Natural killer cell treated with Interleukin-12 subunit alpha and Interleukin-12 subunit beta and Interleukin-15 and Interleukin-18, amount 100 ng/mL, for 72 hours (primary cell): ENCODE measurements at regions not wholly inside any gene's neighbourhood (a gene's known extent, or its start where the extent isn't known, plus 50 kb on each side); places are given as distances from the start of the nearest gene placed in this dataset.
"Not testable (repeated sequence)": the region's sequence is repeated elsewhere in the genome, so short reads cannot be mapped to it uniquely, and the experiment has no call there.

Experiments used
- ATAC-seq, 2 donors: fragments of 150-1000 bp; cut with Tn5 transposase in 1 of 2; sonication (Bioruptor Pico), chemical (Tn5 transposase) in 1 of 2; 2 replicates each; pipeline ENCODE4 v1.10.0; 2021
- DNase-seq: peaks from one replicate; pipeline ENCODE4 v3.0.0; 2022; ENCODE audit warnings: low spot score
- H3K27ac Mint-ChIP-seq, 2 donors: 1 replicate in 1 of 2; 2 replicates in 1 of 2; pipeline ENCODE4 v1.8.0; 2022; ENCODE audit warnings: mixed read lengths in 2 of 2, mild to moderate bottlenecking in 1 of 2, moderate library complexity in 1 of 2
- H3K27me3 Mint-ChIP-seq, 2 donors: 1 replicate in 1 of 2; 2 replicates in 1 of 2; pipeline ENCODE4 v1.8.0; 2022; ENCODE audit warnings: mixed read lengths in 2 of 2
- H3K36me3 Mint-ChIP-seq: one replicate; pipeline ENCODE4 v1.8.0; 2022; ENCODE audit warnings: mixed read lengths
- H3K4me1 Mint-ChIP-seq, 2 donors: 1 replicate in 1 of 2; 2 replicates in 1 of 2; pipeline ENCODE4 v1.8.0; 2022; ENCODE audit warnings: low read depth in 2 of 2, mixed read lengths in 2 of 2, mild to moderate bottlenecking in 1 of 2
- H3K4me3 Mint-ChIP-seq: one replicate; pipeline ENCODE4 v1.8.0; 2022; ENCODE audit warnings: mixed read lengths
- H3K9me3 Mint-ChIP-seq: 2 replicates; pipeline ENCODE4 v1.8.0; 2022; ENCODE audit warnings: mixed read lengths

GRCh38 chr9:135410831-135411473 is 68.6 kb upstream of the PPP1R26 start:
- Mint-ChIP-seq H3K36me3 (no peaks in the 10 kb centered on the region), H3K27ac (no peak overlapping the region), H3K27me3 (peaks cover 0 to 2% of the 10 kb centered on the region in 2 donors), H3K4me3 (no peak overlapping the region), H3K9me3 (no peaks in the 10 kb centered on the region), H3K4me1 (no peaks in the 10 kb centered on the region)
- DNase-seq (no peak), ATAC-seq (no peak)

DNA sequence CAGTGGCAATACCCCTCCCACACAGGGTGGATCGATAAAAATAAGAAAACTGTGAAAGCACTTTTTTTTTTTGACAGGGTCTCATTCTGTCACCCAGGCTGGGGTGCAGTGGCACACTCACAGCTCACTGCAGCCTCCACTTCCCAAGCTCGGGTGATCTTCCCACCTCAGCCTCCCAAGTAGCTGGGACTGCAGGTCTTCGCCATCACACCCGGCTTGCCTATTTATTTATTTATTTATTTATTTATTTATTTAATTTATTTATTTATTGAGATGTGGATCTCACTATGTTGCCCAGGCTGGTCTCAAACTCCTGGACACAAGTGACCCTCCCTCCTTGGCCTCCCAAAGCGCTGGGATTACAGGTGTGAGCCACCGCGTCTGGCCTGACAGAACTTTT is 68.0 kb upstream of the PPP1R26 start:
- not testable (repeated sequence) for H3K9me3 Mint-ChIP-seq, H3K27ac Mint-ChIP-seq, H3K27me3 Mint-ChIP-seq, H3K36me3 Mint-ChIP-seq, H3K4me3 Mint-ChIP-seq, ATAC-seq, H3K4me1 Mint-ChIP-seq, DNase-seq

DNA sequence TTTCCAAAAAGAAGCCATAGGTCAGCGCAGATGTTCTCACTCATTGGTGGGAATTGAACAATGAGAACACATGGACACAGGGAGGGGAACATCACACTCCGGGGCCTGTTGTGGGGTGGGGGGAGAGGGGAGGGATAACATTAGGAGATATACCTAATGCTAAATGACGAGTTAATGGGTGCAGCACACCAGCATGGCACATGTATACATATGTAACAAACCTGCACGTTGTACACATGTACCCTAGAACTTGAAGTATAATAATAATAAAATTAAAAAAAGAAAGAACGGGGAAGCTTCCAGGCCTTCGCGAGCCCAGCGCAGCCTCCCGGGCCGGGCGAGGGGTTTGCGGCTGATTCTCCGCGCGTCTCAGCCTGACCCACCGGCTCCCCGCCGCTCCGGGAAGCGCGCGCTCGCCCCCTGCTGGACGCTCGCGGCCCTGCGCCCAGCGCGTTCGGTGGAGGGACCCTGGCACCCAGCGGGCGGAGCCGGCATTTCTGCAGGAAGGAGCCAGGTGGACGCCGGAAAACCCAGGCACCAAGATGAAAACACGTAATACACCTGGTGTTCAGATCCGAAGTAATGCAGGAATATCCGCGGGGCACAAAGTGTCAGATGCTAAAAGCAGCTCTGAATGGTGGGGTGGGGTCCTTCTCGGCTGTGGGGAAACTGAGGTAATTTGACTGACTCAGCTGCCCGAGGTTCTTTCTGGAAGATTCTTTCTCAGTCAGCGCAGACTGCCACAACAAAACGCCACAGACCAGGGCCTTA is 67.1 kb upstream of the PPP1R26 start:
- ATAC-seq: peak; percentile 74 to 79
- DNase-seq, H3K4me1 Mint-ChIP-seq, H3K36me3 Mint-ChIP-seq, H3K9me3 Mint-ChIP-seq, H3K27me3 Mint-ChIP-seq, H3K27ac Mint-ChIP-seq, H3K4me3 Mint-ChIP-seq: not testable (repeated sequence)

DNA sequence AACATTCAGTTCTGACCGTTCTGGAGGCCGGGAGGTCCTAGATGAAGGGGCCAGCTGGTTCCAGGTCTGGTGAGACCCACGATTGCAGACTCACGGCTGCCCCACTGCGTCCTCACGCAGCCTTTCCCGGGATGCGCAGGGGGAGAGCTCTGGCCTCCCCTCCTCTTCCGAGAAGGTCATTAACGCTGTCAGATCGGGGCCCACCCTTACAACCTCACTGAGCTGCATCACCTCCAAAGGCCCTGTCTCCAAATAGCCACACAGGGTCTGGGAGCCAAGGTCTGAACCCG is 66.6 kb upstream of the PPP1R26 start:
- Mint-ChIP-seq H3K4me3 (no peak overlapping the region), H3K27me3 (peaks cover 0 to 2% of the 10 kb centered on the region in 2 donors), H3K9me3 (no peaks in the 10 kb centered on the region), H3K27ac (no peak overlapping the region), H3K36me3 (no peaks in the 10 kb centered on the region), H3K4me1 (no peaks in the 10 kb centered on the region)
- ATAC-seq (no peak), DNase-seq (no peak)

GRCh38 chr9:135413461-135413860 is 66.1 kb upstream of the PPP1R26 start:
- no peak for ATAC-seq

DNA sequence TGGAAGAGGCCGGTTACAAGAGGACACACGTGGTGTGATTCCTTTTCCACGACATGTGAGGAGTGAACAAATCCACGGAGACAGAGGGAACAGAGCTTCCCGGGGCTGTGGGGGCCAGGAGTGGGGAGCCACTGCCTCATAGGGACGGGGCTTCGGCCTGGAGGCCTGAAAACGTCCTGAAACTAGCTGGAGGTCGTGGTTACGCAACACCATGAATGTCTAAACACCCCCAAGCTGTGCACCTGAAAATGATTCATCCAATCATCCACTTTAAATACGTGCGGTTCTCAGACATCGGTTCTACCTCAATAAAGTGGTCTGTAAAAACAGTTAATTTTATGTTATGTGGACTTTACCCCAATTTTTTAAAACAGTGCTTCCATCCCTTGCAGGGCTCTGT is 65.3 kb upstream of the PPP1R26 start:
- ATAC-seq (no peak), DNase-seq (no peak)
- Mint-ChIP-seq H3K4me3 (no peak overlapping the region), H3K36me3 (no peaks in the 10 kb centered on the region), H3K27ac (no peak overlapping the region), H3K27me3 (peaks cover 0 to 2% of the 10 kb centered on the region in 2 donors), H3K4me1 (no peaks in the 10 kb centered on the region), H3K9me3 (no peaks in the 10 kb centered on the region)

More at GRCh38 chr9:135413461-135413860, 66.1 kb upstream of the PPP1R26 start:
- Mint-ChIP-seq H3K4me3 (no peak overlapping the region), H3K36me3 (no peaks in the 10 kb centered on the region), H3K27ac (no peak overlapping the region), H3K9me3 (no peaks in the 10 kb centered on the region), H3K4me1 (no peaks in the 10 kb centered on the region), H3K27me3 (peaks cover 0 to 2% of the 10 kb centered on the region in 2 donors)
- peak; percentile 35 for DNase-seq

DNA sequence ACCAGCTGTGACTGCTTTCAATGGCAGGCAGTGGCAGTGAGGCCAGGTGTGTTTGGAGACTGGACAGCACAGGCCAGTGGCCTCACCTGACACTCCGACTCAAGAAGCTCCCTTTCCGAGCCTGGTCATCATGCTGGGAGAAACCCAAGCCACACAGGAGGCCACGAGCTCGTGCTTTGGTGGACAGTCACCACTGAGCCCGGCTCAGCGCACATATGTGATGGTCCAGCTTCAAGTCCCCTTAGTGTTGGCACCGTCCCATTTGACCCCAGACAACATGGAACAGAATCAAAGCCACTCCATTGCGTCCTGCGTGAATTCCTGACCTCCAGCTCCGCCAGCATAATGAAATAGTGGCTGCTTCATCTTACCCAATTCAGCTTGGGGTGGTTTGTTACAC is 64.0 kb upstream of the PPP1R26 start:
- Mint-ChIP-seq H3K27ac (no peak overlapping the region), H3K4me3 (no peak overlapping the region), H3K27me3 (peaks cover 0 to 2% of the 10 kb centered on the region in 2 donors), H3K9me3 (no peaks in the 10 kb centered on the region), H3K36me3 (no peaks in the 10 kb centered on the region), H3K4me1 (no peaks in the 10 kb centered on the region)
- no peak for ATAC-seq
- DNase-seq: no peak

GRCh38 chr9:135416664-135417290 is 62.8 kb upstream of the PPP1R26 start:
- no peak overlapping the region for H3K4me3 Mint-ChIP-seq

DNA sequence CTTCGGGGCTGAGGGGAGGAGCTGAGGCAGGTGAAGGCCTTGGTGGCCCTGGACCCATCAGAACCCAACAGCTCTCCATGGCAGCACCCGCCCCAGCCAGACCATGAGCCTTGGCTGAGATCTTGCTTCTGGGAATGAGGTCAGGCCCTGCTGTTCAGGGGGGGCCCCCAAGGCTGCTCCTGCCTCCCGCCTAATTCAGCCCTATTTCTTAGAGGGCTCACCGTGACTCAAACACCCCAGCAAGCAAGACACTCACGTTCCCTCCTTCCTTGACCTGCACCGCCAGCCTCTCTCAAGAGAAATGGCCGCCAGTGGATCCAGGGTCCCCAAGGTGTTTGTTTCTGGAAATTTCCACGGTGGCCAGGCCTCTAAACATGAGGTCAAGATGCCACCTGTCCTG is 61.4 kb upstream of the PPP1R26 start:
- no peak for DNase-seq
- ATAC-seq: peak in 1 of 2 donors; percentile 34
- Mint-ChIP-seq H3K27ac (no peak overlapping the region), H3K27me3 (peaks cover 0 to 4% of the 10 kb centered on the region in 2 donors), H3K4me3 (no peak overlapping the region), H3K36me3 (no peaks in the 10 kb centered on the region), H3K4me1 (no peaks in the 10 kb centered on the region), H3K9me3 (no peaks in the 10 kb centered on the region)

More at GRCh38 chr9:135416664-135417290, 62.8 kb upstream of the PPP1R26 start:
- Mint-ChIP-seq H3K9me3 (no peaks in the 10 kb centered on the region), H3K4me1 (no peaks in the 10 kb centered on the region), H3K27me3 (peaks cover 0 to 2% of the 10 kb centered on the region in 2 donors), H3K36me3 (no peaks in the 10 kb centered on the region), H3K27ac (no peak overlapping the region)
- ATAC-seq: no peak
- DNase-seq: no peak

DNA sequence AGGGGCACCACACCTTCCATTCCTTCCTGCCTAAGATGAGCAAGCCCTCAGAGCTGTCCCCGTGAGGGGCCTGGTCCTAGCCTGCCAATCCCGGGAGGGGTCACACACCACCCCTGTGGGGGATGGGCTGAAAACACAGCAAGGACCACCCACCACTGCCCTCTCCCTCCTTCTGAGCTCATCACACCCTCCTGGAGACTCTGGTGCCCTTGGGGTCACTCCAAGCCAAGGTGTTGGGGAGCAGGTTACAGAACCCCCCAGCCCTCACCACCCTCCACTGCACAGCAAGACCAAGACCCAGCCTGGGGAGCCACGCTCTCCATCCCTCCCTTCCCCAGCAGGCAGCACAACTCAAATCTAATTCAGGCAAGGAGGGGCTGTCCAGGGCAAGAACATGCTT is 60.5 kb upstream of the PPP1R26 start:
- Mint-ChIP-seq H3K4me3 (no peak overlapping the region), H3K27ac (no peak overlapping the region), H3K27me3 (peaks cover 5 to 9% of the 10 kb centered on the region in 2 donors), H3K4me1 (no peaks in the 10 kb centered on the region), H3K36me3 (peaks cover 5% of the 10 kb centered on the region), H3K9me3 (no peaks in the 10 kb centered on the region)
- ATAC-seq: peak in 1 of 2 donors; percentile 45
- DNase-seq: no peak

GRCh38 chr9:135422341-135422944 is 57.1 kb upstream of the PPP1R26 start:
- Mint-ChIP-seq H3K4me3 (no peak overlapping the region), H3K27ac (no peak overlapping the region), H3K27me3 (peaks cover 12 to 13% of the 10 kb centered on the region in 2 donors), H3K36me3 (peaks cover 5% of the 10 kb centered on the region), H3K9me3 (no peaks in the 10 kb centered on the region), H3K4me1 (no peaks in the 10 kb centered on the region)
- DNase-seq (no peak), ATAC-seq (no peak)

GRCh38 chr9:135423725-135424124 is 55.9 kb upstream of the PPP1R26 start:
- Mint-ChIP-seq H3K4me3 (no peak overlapping the region), H3K4me1 (no peaks in the 10 kb centered on the region), H3K27me3 (peaks cover 12 to 17% of the 10 kb centered on the region in 2 donors), H3K27ac (no peak overlapping the region), H3K9me3 (no peaks in the 10 kb centered on the region), H3K36me3 (peaks cover 5% of the 10 kb centered on the region)
- ATAC-seq: no peak
- DNase-seq: peak; percentile 22
